Stomach (tissue), 8 donors: ENCODE measurements at regions not wholly inside any gene's neighbourhood (a gene's known extent, or its start where the extent isn't known, plus 50 kb on each side); places are given as distances from the start of the nearest gene placed in this dataset.

Experiments
- DNase-seq, 2 donors: peaks; one replicate each; pipeline versions ENCODE4 v3.0.0 to v3.0.0-alpha.2; 2013 to 2019
- H3K27ac ChIP-seq, 5 donors: fragments of 200-600 bp in 4 of 5; sonication (generic) in 4 of 5; one replicate each; pipeline ENCODE4 v1.5.1; 2013 to 2019; ENCODE audit warnings: mild to moderate bottlenecking in 1 of 5, moderate library complexity in 1 of 5
- H3K27me3 ChIP-seq, 3 donors: fragments of 200-600 bp; sonication (generic); one replicate each; pipeline ENCODE4 v1.5.1; 2017 to 2019; ENCODE audit warnings: mixed run types in 1 of 3
- H3K36me3 ChIP-seq, 4 donors: fragments of 200-600 bp; sonication (generic); 1 replicate in 3 of 4; 2 replicates in 1 of 4; pipeline ENCODE4 v1.5.1; 2016 to 2019
- H3K4me1 ChIP-seq, 4 donors: fragments of 200-600 bp; sonication (generic); one replicate each; pipeline ENCODE4 v1.5.1; 2016 to 2019
- H3K4me3 ChIP-seq, 4 donors: fragments of 200-600 bp; sonication (generic) in 3 of 4; one replicate each; pipeline ENCODE4 v1.5.1; 2016 to 2019; ENCODE audit warnings: mild to moderate bottlenecking in 1 of 4
- H3K9me3 ChIP-seq, 4 donors: fragments of 200-600 bp; sonication (generic); one replicate each; pipeline ENCODE4 v1.5.1; 2016 to 2019
- CTCF ChIP-seq, 7 experiments: fragments of 450-650 bp in 4 of 7; fragments of 200-600 bp in 3 of 7; sonication (generic) in 3 of 7; IDR thresholded peaks; one replicate each; pipeline ENCODE4 v1.5.1; 2016 to 2019; ENCODE audit warnings: antibody characterized with exemption in 7 of 7, control low read depth in 2 of 7, mild to moderate bottlenecking in 1 of 7
- EP300 ChIP-seq: sonication (generic); formaldehyde crosslinking; IDR thresholded peaks from one replicate; pipeline ENCODE4 v1.6.1; 2017; ENCODE audit warnings: antibody characterized with exemption
- POLR2A ChIP-seq, 4 donors: fragments of 450-650 bp; IDR thresholded peaks; one replicate each; pipeline ENCODE4 v1.6.1; 2016; ENCODE audit warnings: antibody characterized with exemption in 4 of 4, control low read depth in 2 of 4, mild to moderate bottlenecking in 1 of 4, moderate library complexity in 1 of 4
- POLR2AphosphoS5 ChIP-seq, 3 donors: sonication (generic); formaldehyde crosslinking; IDR thresholded peaks; one replicate each; pipeline ENCODE4 v1.6.1; 2016; ENCODE audit warnings: antibody characterized with exemption in 3 of 3
- WGBS, 5 donors: extraction: QIAGEN DNeasy Blood & Tissue Kit in 3 of 5; methylation state at CpG; one replicate each; pipeline versions ENCODE4 v1.1.5 to v1.1.7; 2013 to 2018; 5-methylcytosine and 5-hydroxymethylcytosine counted together
- intact Hi-C: fragments of 100-400 bp; cut with DNase I; formaldehyde crosslinking; loops from one replicate; pipeline ENCODE4 v1.15.1; 2023; ENCODE audit warnings: low total_unique reads
- donor health status: healthy with polysubstance abuse.
- donor health status: Bipolar disorder and iron deficiency.
- donor health status: healthy.

GRCh38 chr14:94700336-94700735 is 69.6 kb downstream of the GSC start:
- Histone ChIP-seq H3K4me1 (no peaks in the 10 kb centered on the region), H3K36me3 (no peaks in the 10 kb centered on the region), H3K27me3 (peaks cover 0 to 25% (median 0%) of the 10 kb centered on the region in 3 donors), H3K27ac (no peak overlapping the region), H3K4me3 (no peak overlapping the region), H3K9me3 (no peaks in the 10 kb centered on the region)
- TF ChIP-seq EP300 (no peak), CTCF (IDR thresholded peaks at IDR 0.05) (no peak), POLR2A (IDR thresholded peaks at IDR 0.05) (no peak), POLR2AphosphoS5 (IDR thresholded peaks at IDR 0.05) (no peak)
- no peak for DNase-seq
- 28 to 65% (median 45%) methylated on average over 8 of the region's 8 CpGs for WGBS, 5 donors
- intact Hi-C loops = no loop called here

- Histone ChIP-seq H3K27me3 (peaks cover 0 to 25% (median 0%) of the 10 kb centered on the region in 3 donors), H3K27ac (no peak overlapping the region), H3K4me1 (no peaks in the 10 kb centered on the region), H3K9me3 (no peaks in the 10 kb centered on the region), H3K4me3 (no peak overlapping the region), H3K36me3 (no peaks in the 10 kb centered on the region)
- DNase-seq = no peak
- 55 to 77% (median 62%) methylated on average over 9 of the region's 9 CpGs for WGBS, 5 donors
- TF ChIP-seq POLR2A (IDR thresholded peaks at IDR 0.05) (no peak), EP300 (no peak), CTCF (IDR thresholded peaks at IDR 0.05) (no peak), POLR2AphosphoS5 (IDR thresholded peaks at IDR 0.05) (no peak)
- intact Hi-C loops = loop anchor here (10.0 kb wide), 1 partner anchor 395 kb away; no protein-coding TSS in a partner anchor
Measured at GRCh38 chr14:94699831-94700230, 70.1 kb downstream of the GSC start.

GRCh38 chr14:94697773-94698556 is 71.9 kb downstream of the GSC start:
- Histone ChIP-seq H3K4me1 (no peaks in the 10 kb centered on the region), H3K36me3 (no peaks in the 10 kb centered on the region), H3K27ac (no peak overlapping the region), H3K4me3 (no peak overlapping the region), H3K9me3 (no peaks in the 10 kb centered on the region), H3K27me3 (peaks cover 0 to 25% (median 0%) of the 10 kb centered on the region in 3 donors)
- DNase-seq = no peak
- 55 to 68% (median 57%) methylated on average over 12 of the region's 12 CpGs for WGBS, 5 donors
- no peak for TF ChIP-seq EP300
- intact Hi-C loops = loop anchor here (10.0 kb wide), 1 partner anchor 397 kb away; no protein-coding TSS in a partner anchor

GRCh38 chr14:94696518-94696917 is 73.4 kb downstream of the GSC start:
- no peak overlapping the region for H3K27ac ChIP-seq
- intact Hi-C loops = loop anchor here (10.0 kb wide), 1 partner anchor 398 kb away; no protein-coding TSS in a partner anchor
- no peak for TF ChIP-seq POLR2AphosphoS5 (IDR thresholded peaks at IDR 0.05)
- no peak for TF ChIP-seq CTCF (IDR thresholded peaks at IDR 0.05)
- no peak for TF ChIP-seq POLR2A (IDR thresholded peaks at IDR 0.05)
- no peak for TF ChIP-seq EP300
- peaks cover 0 to 25% (median 0%) of the 10 kb centered on the region in 3 donors for H3K27me3 ChIP-seq
- H3K4me3 ChIP-seq = no peak overlapping the region
- 87 to 97% (median 94%) methylated on average over 7 of the region's 7 CpGs for WGBS, 5 donors
- no peaks in the 10 kb centered on the region for H3K9me3 ChIP-seq
- no peaks in the 10 kb centered on the region for H3K4me1 ChIP-seq
- H3K36me3 ChIP-seq = no peaks in the 10 kb centered on the region
- no peak for DNase-seq

GRCh38 chr14:94695231-94695630 is 74.7 kb downstream of the GSC start:
- 87 to 93% (median 90%) methylated on average over 15 to 18 of the region's 18 CpGs for WGBS, 5 donors
- Histone ChIP-seq H3K27ac (no peak overlapping the region), H3K4me3 (no peak overlapping the region), H3K27me3 (peaks cover 0 to 25% (median 0%) of the 10 kb centered on the region in 3 donors), H3K4me1 (no peaks in the 10 kb centered on the region), H3K36me3 (no peaks in the 10 kb centered on the region), H3K9me3 (no peaks in the 10 kb centered on the region)
- no peak for DNase-seq
- TF ChIP-seq POLR2A (IDR thresholded peaks at IDR 0.05) = no peak
- TF ChIP-seq EP300 = no peak
- TF ChIP-seq POLR2AphosphoS5 (IDR thresholded peaks at IDR 0.05) = no peak
- TF ChIP-seq CTCF (IDR thresholded peaks at IDR 0.05) = no peak
- intact Hi-C loops = loop anchor here (10.0 kb wide), 1 partner anchor 400 kb away; no protein-coding TSS in a partner anchor
